Endothelial cell of umbilical vein (primary cell): ENCODE measurements at regions not wholly inside any gene's neighbourhood (a gene's known extent, or its start where the extent isn't known, plus 50 kb on each side); places are given as distances from the start of the nearest gene placed in this dataset.

Experiments used
- CTCF ChIP-seq, 2 donors: IDR thresholded peaks; 1 replicate in 1 of 2; 2 replicates in 1 of 2; pipeline ENCODE4 v1.5.1; 2011; ENCODE audit warnings: low read length in 2 of 2, mild to moderate bottlenecking in 2 of 2, moderate library complexity in 2 of 2, control low read depth in 1 of 2, inconsistent platforms in 1 of 2, low read depth in 1 of 2; ENCODE audit not compliant: insufficient read depth in 1 of 2; ENCODE audit errors: extremely low read depth in 1 of 2
- POLR2A ChIP-seq: IDR thresholded peaks from 2 replicates; pipeline ENCODE4 v1.6.1; 2012; ENCODE audit warnings: low read depth, mild to moderate bottlenecking, control low read depth, low read length

- TF ChIP-seq CTCF (IDR thresholded peaks at IDR 0.05; ENCODE audit: extremely low read depth in 1 of 2, insufficient read depth in 1 of 2, low read depth in 1 of 2, low read length in 2 of 2) (no peak), POLR2A (no peak)
Measured at GRCh38 chr6:15953152-15953880, 175.6 kb upstream of the MYLIP start.
